ENCODE measurements at regions not wholly inside any gene's neighbourhood (a gene's known extent, or its start where the extent isn't known, plus 50 kb on each side); places are given as distances from the start of the nearest gene placed in this dataset.

DNA sequence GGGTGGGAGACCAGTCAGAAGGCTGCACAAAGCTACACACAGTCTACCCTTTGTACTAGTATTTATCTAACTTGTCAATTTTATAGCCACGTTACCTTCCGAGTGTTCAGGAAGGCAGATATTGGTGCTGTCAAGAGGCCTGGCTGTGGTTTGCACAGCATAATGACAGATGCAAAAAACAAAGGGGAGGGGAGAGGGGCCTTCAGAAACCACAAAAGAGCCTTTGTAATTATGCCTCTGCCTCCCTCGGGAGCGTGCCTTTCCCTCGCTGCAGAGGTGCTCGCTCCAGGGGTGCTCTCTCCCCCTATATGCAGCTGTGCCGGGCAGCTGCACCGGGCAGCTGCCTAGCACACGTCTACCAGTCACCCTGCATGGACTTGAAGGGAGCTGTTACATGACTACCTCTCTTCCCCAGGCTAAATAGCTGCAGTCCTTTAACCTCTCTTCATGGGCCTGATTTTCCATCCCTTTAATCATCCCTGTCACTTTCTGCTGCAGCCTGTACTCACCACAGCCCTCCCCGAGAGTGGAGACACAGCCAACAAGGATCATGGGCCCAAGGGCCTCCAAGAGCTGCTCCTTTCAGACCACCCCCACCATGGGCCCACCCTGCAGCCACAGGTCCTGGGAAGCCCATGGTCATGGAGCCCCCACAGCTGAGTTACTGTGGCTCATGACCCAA is 168.4 kb upstream of the PKDCC start:
- no peaks in the 10 kb centered on the region for H3K27me3 ChIP-seq (ENCODE audit: insufficient read depth, poor library complexity, severe bottlenecking)
- no peak overlapping the region for H3K27ac ChIP-seq (ENCODE audit: poor library complexity, severe bottlenecking)
- TF ChIP-seq CTCF (IDR thresholded peaks at IDR 0.05; ENCODE audit: poor library complexity, severe bottlenecking), result no peak
- H3K9me3 ChIP-seq (ENCODE audit: severe bottlenecking), result no peaks in the 10 kb centered on the region
- DNase-seq (ENCODE audit: low spot score), result no peak
- ATAC-seq (ENCODE audit: low read depth), result no peak
- H3K36me3 ChIP-seq (ENCODE audit: low read depth), result no peaks in the 10 kb centered on the region
- no peak overlapping the region for H3K4me3 ChIP-seq (ENCODE audit: severe bottlenecking)
- no peaks in the 10 kb centered on the region for H3K4me1 ChIP-seq (ENCODE audit: insufficient read depth, poor library complexity, severe bottlenecking)

- Histone ChIP-seq H3K27me3 (ENCODE audit: insufficient read depth, poor library complexity, severe bottlenecking) (no peaks in the 10 kb centered on the region), H3K9me3 (ENCODE audit: severe bottlenecking) (no peaks in the 10 kb centered on the region), H3K27ac (ENCODE audit: poor library complexity, severe bottlenecking) (no peak overlapping the region), H3K4me1 (ENCODE audit: insufficient read depth, poor library complexity, severe bottlenecking) (no peaks in the 10 kb centered on the region), H3K36me3 (ENCODE audit: low read depth) (no peaks in the 10 kb centered on the region), H3K4me3 (ENCODE audit: severe bottlenecking) (no peak overlapping the region)
- no peak for TF ChIP-seq CTCF (IDR thresholded peaks at IDR 0.05; ENCODE audit: poor library complexity, severe bottlenecking)
- DNase-seq (ENCODE audit: low spot score) (no peak), ATAC-seq (ENCODE audit: low read depth) (no peak)
Observed at GRCh38 chr2:41880561-41881243, 167.1 kb upstream of the PKDCC start.

GRCh38 chr2:41881249-41881648 is 166.6 kb upstream of the PKDCC start:
- Histone ChIP-seq H3K27ac (ENCODE audit: poor library complexity, severe bottlenecking) (no peak overlapping the region), H3K4me3 (ENCODE audit: severe bottlenecking) (no peak overlapping the region), H3K36me3 (ENCODE audit: low read depth) (no peaks in the 10 kb centered on the region), H3K4me1 (ENCODE audit: insufficient read depth, poor library complexity, severe bottlenecking) (no peaks in the 10 kb centered on the region), H3K9me3 (ENCODE audit: severe bottlenecking) (no peaks in the 10 kb centered on the region), H3K27me3 (ENCODE audit: insufficient read depth, poor library complexity, severe bottlenecking) (no peaks in the 10 kb centered on the region)
- TF ChIP-seq CTCF (IDR thresholded peaks at IDR 0.05; ENCODE audit: poor library complexity, severe bottlenecking), result no peak
- DNase-seq (ENCODE audit: low spot score) (no peak), ATAC-seq (ENCODE audit: low read depth) (no peak)

DNA sequence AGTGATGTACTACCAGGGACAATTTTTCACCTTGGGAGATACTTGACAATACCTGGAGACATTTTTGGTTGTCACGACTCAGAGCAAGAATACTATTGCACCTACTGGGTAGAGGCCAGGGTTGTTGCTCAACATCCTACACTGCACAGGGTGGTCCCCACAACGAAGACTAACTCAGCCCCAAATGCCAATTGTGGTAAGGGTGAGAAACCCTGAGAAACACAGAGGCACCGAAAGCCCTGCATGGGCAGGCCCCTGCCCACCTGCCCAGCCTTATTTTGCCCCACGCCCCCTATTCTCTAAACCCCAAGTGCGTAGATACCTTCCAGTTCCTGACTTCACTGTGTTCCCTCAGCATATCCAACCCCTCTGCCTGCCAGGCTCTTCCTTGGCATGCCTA is 163.1 kb upstream of the PKDCC start:
- H3K4me3 ChIP-seq (ENCODE audit: severe bottlenecking), result no peak overlapping the region
- H3K27me3 ChIP-seq (ENCODE audit: insufficient read depth, poor library complexity, severe bottlenecking), result no peaks in the 10 kb centered on the region
- H3K36me3 ChIP-seq (ENCODE audit: low read depth), result no peaks in the 10 kb centered on the region
- no peak overlapping the region for H3K27ac ChIP-seq (ENCODE audit: poor library complexity, severe bottlenecking)
- no peaks in the 10 kb centered on the region for H3K4me1 ChIP-seq (ENCODE audit: insufficient read depth, poor library complexity, severe bottlenecking)
- ATAC-seq (ENCODE audit: low read depth) (no peak), DNase-seq (ENCODE audit: low spot score) (no peak)
- TF ChIP-seq CTCF (IDR thresholded peaks at IDR 0.05; ENCODE audit: poor library complexity, severe bottlenecking), result no peak
- H3K9me3 ChIP-seq (ENCODE audit: severe bottlenecking), result no peaks in the 10 kb centered on the region

- ATAC-seq (ENCODE audit: low read depth), result no peak
- H3K27ac ChIP-seq (ENCODE audit: poor library complexity, severe bottlenecking), result no peak overlapping the region
- DNase-seq (ENCODE audit: low spot score), result no peak
- no peaks in the 10 kb centered on the region for H3K4me1 ChIP-seq (ENCODE audit: insufficient read depth, poor library complexity, severe bottlenecking)
- no peaks in the 10 kb centered on the region for H3K27me3 ChIP-seq (ENCODE audit: insufficient read depth, poor library complexity, severe bottlenecking)
- H3K9me3 ChIP-seq (ENCODE audit: severe bottlenecking), result no peaks in the 10 kb centered on the region
- no peaks in the 10 kb centered on the region for H3K36me3 ChIP-seq (ENCODE audit: low read depth)
- no peak overlapping the region for H3K4me3 ChIP-seq (ENCODE audit: severe bottlenecking)
- TF ChIP-seq CTCF (IDR thresholded peaks at IDR 0.05; ENCODE audit: poor library complexity, severe bottlenecking), result no peak
Observed at GRCh38 chr2:41886145-41886664, 161.6 kb upstream of the PKDCC start.

Data from RWPE2 (cell line).